Occipital lobe (tissue), 1 donor: ENCODE measurements at regions not wholly inside any gene's neighbourhood (a gene's known extent, or its start where the extent isn't known, plus 50 kb on each side); places are given as distances from the start of the nearest gene placed in this dataset.

Source experiments
- DNase-seq: peaks from one replicate; lab custom pipeline; 2025; lab: John Stamatoyannopoulos, UW

GRCh38 chr5:148708854-148709253 lies 54.5 kb upstream of the HTR4 start:
- no peak for DNase-seq

- DNase-seq, result no peak
Measured at GRCh38 chr5:148711961-148712360, 57.6 kb upstream of the HTR4 start.

- no peak for DNase-seq
Measured at GRCh38 chr5:148713735-148714508, 59.6 kb upstream of the HTR4 start.

- no peak for DNase-seq
Measured at GRCh38 chr5:148716716-148717115, 62.4 kb upstream of the HTR4 start.

- DNase-seq, result no peak
Measured at GRCh38 chr5:148717668-148718067, 63.3 kb upstream of the HTR4 start.

GRCh38 chr5:148719605-148720004 lies 65.3 kb upstream of the HTR4 start:
- DNase-seq, result no peak

GRCh38 chr5:148720257-148720656 lies 65.9 kb upstream of the HTR4 start:
- no peak for DNase-seq

- DNase-seq, result no peak
Measured at GRCh38 chr5:148723143-148723542, 68.8 kb upstream of the HTR4 start.

GRCh38 chr5:148725675-148726074 lies 71.3 kb upstream of the HTR4 start:
- DNase-seq, result no peak

- DNase-seq, result no peak
Measured at GRCh38 chr5:148729182-148729581, 74.9 kb upstream of the HTR4 start.

GRCh38 chr5:148730270-148730669 lies 75.9 kb upstream of the HTR4 start:
- DNase-seq, result no peak

GRCh38 chr5:148730942-148731898 lies 76.9 kb upstream of the HTR4 start:
- peak; percentile 39 for DNase-seq

GRCh38 chr5:148732692-148733091 lies 78.4 kb upstream of the HTR4 start:
- no peak for DNase-seq

- peak; percentile 29 for DNase-seq
Measured at GRCh38 chr5:148733601-148734438, 79.5 kb upstream of the HTR4 start.

GRCh38 chr5:148734518-148734917 lies 80.2 kb upstream of the HTR4 start:
- DNase-seq, result no peak

GRCh38 chr5:148735301-148735835 lies 81.0 kb upstream of the HTR4 start:
- no peak for DNase-seq

GRCh38 chr5:148739023-148739422 lies 84.7 kb upstream of the HTR4 start:
- DNase-seq, result no peak

- DNase-seq, result no peak
Measured at GRCh38 chr5:148739524-148739923, 85.2 kb upstream of the HTR4 start.

GRCh38 chr5:148740079-148740858 lies 85.9 kb upstream of the HTR4 start:
- DNase-seq, result no peak

GRCh38 chr5:148740966-148741742 lies 85.3 kb upstream of the ADRB2 start:
- DNase-seq, result no peak
